GM12878 (cell line): ENCODE measurements at regions not wholly inside any gene's neighbourhood (a gene's known extent, or its start where the extent isn't known, plus 50 kb on each side); places are given as distances from the start of the nearest gene placed in this dataset.

Source experiments
- ATAC-seq: fragments of 200-7000 bp; cut with Tn5 transposase; 3 replicates; pipeline ENCODE4 v1.9.1; 2020; ENCODE audit warnings: mild to moderate bottlenecking, moderate library complexity
- BruUV-seq: library from RNA; stranded (reverse); fragments of 400-500 nt; replicated peaks from 2 replicates; lab custom pipeline; 2021; lab: Mats Ljungman, UMichigan
- CTCF ChIA-PET: fragments of 300-600 bp; sonication (Branson Sonifier 250); formaldehyde crosslinking; extraction: SDS; loops from one replicate; lab custom pipeline; 2021; ENCODE audit warnings: inconsistent platforms; lab: Yijun Ruan, JAX
- POLR2A ChIA-PET: fragments of 350-600 bp; formaldehyde crosslinking; extraction: SDS; loops from one replicate; lab custom pipeline; 2021; ENCODE audit warnings: inconsistent platforms; lab: Charles Lee
- RAD21 ChIA-PET: fragments of 300-600 bp; sonication (Branson Sonifier 250); formaldehyde crosslinking; loops from one replicate; lab custom pipeline; 2023; ENCODE audit warnings: antibody characterized with exemption; ENCODE audit not compliant: unreplicated experiment; lab: Charles Lee
- SMC1A ChIA-PET: fragments of 300-600 bp; sonication (Branson Sonifier 250); formaldehyde crosslinking; loops from one replicate; lab custom pipeline; 2023; ENCODE audit not compliant: unreplicated experiment, uncharacterized antibody; lab: Charles Lee
- DNase-seq: peaks from one replicate; pipeline ENCODE4 v3.0.0-alpha.2; 2011; ENCODE audit warnings: low read depth, low spot score
- FAIRE-seq: peaks from 3 replicates; lab custom pipeline; 2011; peaks lifted over from hg19 to GRCh38; lab: Jason Lieb, UNC
- H2AFZ ChIP-seq: 2 replicates; pipeline ENCODE4 v1.6.0; 2011; ENCODE audit warnings: low read depth, low read length, control low read depth; ENCODE audit not compliant: control insufficient read depth
- H3K27ac ChIP-seq: 2 replicates; pipeline ENCODE4 v1.5.1; 2011; ENCODE audit warnings: control low read depth; ENCODE audit not compliant: control insufficient read depth, insufficient read depth
- H3K27me3 ChIP-seq, 2 experiments: replicated peaks in 1 of 2; 2 replicates each; pipeline versions ENCODE4 v1.6.0 to v1.6.1; 2011; ENCODE audit warnings: low read length in 1 of 2; ENCODE audit not compliant: control insufficient read depth in 2 of 2, insufficient read depth in 2 of 2
- H3K36me3 ChIP-seq, 2 experiments: 2 replicates each; pipeline ENCODE4 v1.5.1; 2011; ENCODE audit warnings: low read length in 1 of 2; ENCODE audit not compliant: control insufficient read depth in 2 of 2, insufficient read depth in 2 of 2
- H3K4me1 ChIP-seq: 2 replicates; pipeline ENCODE4 v1.6.1; 2011; ENCODE audit warnings: mild to moderate bottlenecking, low read length, moderate library complexity, mixed read lengths; ENCODE audit not compliant: control insufficient read depth, insufficient read depth
- H3K4me2 ChIP-seq: 2 replicates; pipeline ENCODE4 v1.6.0; 2011; ENCODE audit warnings: control low read depth; ENCODE audit not compliant: control insufficient read depth, insufficient read depth
- H3K4me3 ChIP-seq: fragments of 200-600 bp; sonication (generic); 2 replicates; pipeline ENCODE4 v1.5.1; 2016
- H3K79me2 ChIP-seq: 2 replicates; pipeline ENCODE4 v1.6.0; 2011; ENCODE audit warnings: low read length; ENCODE audit not compliant: control insufficient read depth, insufficient read depth
- H3K9ac ChIP-seq: 2 replicates; pipeline ENCODE4 v1.8.0; 2011; ENCODE audit warnings: low read length, control low read depth, mixed read lengths; ENCODE audit not compliant: control insufficient read depth, insufficient read depth
- H3K9me3 ChIP-seq: replicated peaks from 3 replicates; pipeline ENCODE4 v1.5.1; 2011; ENCODE audit warnings: mild to moderate bottlenecking, low read length; ENCODE audit not compliant: control insufficient read depth, insufficient read depth
- H4K20me1 ChIP-seq: 2 replicates; pipeline ENCODE4 v1.6.0; 2011; ENCODE audit not compliant: control insufficient read depth, insufficient read depth
- BRCA1 ChIP-seq: IDR thresholded peaks from 2 replicates; pipeline ENCODE4 v1.6.1; 2011; ENCODE audit warnings: low read depth, low read length, improper control_type of control experiment
- HDGF ChIP-seq: fragments of 450-650 bp; IDR thresholded peaks from 2 replicates; pipeline ENCODE4 v1.6.1; 2016; ENCODE audit warnings: antibody characterized with exemption
- JUNB ChIP-seq: IDR thresholded peaks from 2 replicates; pipeline ENCODE4 v1.6.1; 2016; ENCODE audit warnings: antibody characterized with exemption, mild to moderate bottlenecking
- KLF5 ChIP-seq: fragments of 450-650 bp; IDR thresholded peaks from 2 replicates; pipeline ENCODE4 v1.6.1; 2014; ENCODE audit warnings: mild to moderate bottlenecking; ENCODE audit not compliant: partially characterized antibody
- MAX ChIP-seq: IDR thresholded peaks from 2 replicates; pipeline ENCODE4 v1.6.1; 2012; ENCODE audit warnings: low read depth, low read length, improper control_type of control experiment
- NFYB ChIP-seq: IDR thresholded peaks from 2 replicates; pipeline ENCODE4 v1.6.1; 2011; ENCODE audit warnings: low read depth, mild to moderate bottlenecking, low read length, improper control_type of control experiment, moderate library complexity; ENCODE audit not compliant: insufficient read depth
- RB1 ChIP-seq: fragments of 450-650 bp; formaldehyde crosslinking; IDR thresholded peaks from 2 replicates; pipeline ENCODE4 v1.6.1; 2017; ENCODE audit warnings: mild to moderate bottlenecking, borderline replicate concordance
- RUNX3 ChIP-seq: IDR thresholded peaks from 2 replicates; pipeline ENCODE4 v1.6.1; 2012; ENCODE audit warnings: low read length, inconsistent platforms
- SMARCA5 ChIP-seq: fragments of 450-650 bp; IDR thresholded peaks from 2 replicates; pipeline ENCODE4 v1.6.1; 2017; ENCODE audit warnings: mild to moderate bottlenecking
- SREBF1 ChIP-seq: IDR thresholded peaks from 2 replicates; pipeline ENCODE4 v1.6.1; 2012; ENCODE audit warnings: mild to moderate bottlenecking, low read length
- USF1 ChIP-seq: IDR thresholded peaks from 2 replicates; pipeline ENCODE4 v1.6.1; 2011; ENCODE audit warnings: borderline replicate concordance, low read depth, mild to moderate bottlenecking, moderate library complexity, mixed read lengths, low read length; ENCODE audit not compliant: insufficient read depth; ENCODE audit errors: extremely low read length
- ZBED1 ChIP-seq: IDR thresholded peaks from 2 replicates; pipeline ENCODE4 v1.6.1; 2016; ENCODE audit warnings: borderline replicate concordance
- ZBTB33 ChIP-seq: fragments of 450-650 bp; IDR thresholded peaks from 2 replicates; pipeline ENCODE4 v1.6.1; 2017; ENCODE audit warnings: mild to moderate bottlenecking
- ZNF207 ChIP-seq: fragments of 450-650 bp; IDR thresholded peaks from 2 replicates; pipeline ENCODE4 v1.6.1; 2014; ENCODE audit warnings: antibody characterized with exemption, mild to moderate bottlenecking, borderline replicate concordance
- ZSCAN29 ChIP-seq: fragments of 450-650 bp; IDR thresholded peaks from 2 replicates; pipeline ENCODE4 v1.6.1; 2017; ENCODE audit warnings: mild to moderate bottlenecking, moderate library complexity
- WGBS: methylation state at CpG from one replicate; pipeline ENCODE4 v1.1.6; 2016; ENCODE audit warnings: low lambda C conversion rate; ENCODE audit not compliant: insufficient replicate concordance, insufficient coverage; ENCODE audit errors: missing lambda C conversion rate; 5-methylcytosine and 5-hydroxymethylcytosine counted together
- in situ Hi-C: fragments of 300-500 bp; cut with MboI; formaldehyde crosslinking; loops from 9 replicates; pipeline ENCODE4 v1.14.3; 2018; ENCODE audit warnings: mixed read lengths
- intact Hi-C: fragments of 100-400 bp; cut with micrococcal nuclease; formaldehyde crosslinking; loops from one replicate; pipeline ENCODE4 v1.14.2; 2022; ENCODE audit not compliant: unreplicated experiment

GRCh38 chr9:11676821-11677220 lies 1016.4 kb upstream of the TYRP1 start:
- WGBS = 2% methylated on average over 2 of the region's 2 CpGs
- H3K4me2 ChIP-seq = no peak overlapping the region
- SMC1A ChIA-PET = no interaction called here
- TF ChIP-seq USF1 (no peak), SREBF1 (no peak), RUNX3 (no peak), SMARCA5 (no peak), ZNF207 (no peak), MAX (no peak), JUNB (no peak), HDGF (no peak), BRCA1 (no peak), RB1 (no peak), ZBED1 (no peak), NFYB (no peak), ZBTB33 (no peak), KLF5 (no peak), ZSCAN29 (no peak)
- TF ChIP-seq, all 136 proteins: peak for 0
- ChIA-PET POLR2A (no interaction called here), RAD21 (no interaction called here), CTCF (no interaction called here)
- FAIRE-seq (no peak), ATAC-seq (no peak), DNase-seq (no peak)
- Histone ChIP-seq H3K9me3 (no peaks in the 10 kb centered on the region), H3K27ac (no peak overlapping the region), H2AFZ (no peak overlapping the region), H3K27me3 (no peaks in the 10 kb centered on the region), H3K4me1 (no peaks in the 10 kb centered on the region), H3K79me2 (no peaks in the 10 kb centered on the region), H4K20me1 (no peaks in the 10 kb centered on the region), H3K9ac (no peak overlapping the region), H3K36me3 (no peaks in the 10 kb centered on the region), H3K4me3 (no peak overlapping the region)
- intact Hi-C loops = no loop called here
- no TSS peak for BruUV-seq
- in situ Hi-C loops = no loop called here
